Fibroblast of lung (primary cell): ENCODE measurements at regions not wholly inside any gene's neighbourhood (a gene's known extent, or its start where the extent isn't known, plus 50 kb on each side); places are given as distances from the start of the nearest gene placed in this dataset.

Source experiments
- DNase-seq, 2 donors: peaks; one replicate each; pipeline versions ENCODE4 v3.0.0 to v3.0.0-alpha.2; 2010; ENCODE audit warnings: low read depth in 2 of 2
- H2AFZ ChIP-seq: 2 replicates; pipeline ENCODE4 v1.5.1; 2012; ENCODE audit warnings: low read length, control low read depth, inconsistent platforms
- H3K27ac ChIP-seq: 2 replicates; pipeline ENCODE4 v1.5.1; 2011; ENCODE audit warnings: low read length, control low read depth; ENCODE audit not compliant: insufficient read depth
- H3K27me3 ChIP-seq: 2 replicates; pipeline ENCODE4 v1.5.1; 2011; ENCODE audit warnings: mild to moderate bottlenecking, low read length; ENCODE audit not compliant: control insufficient read depth, insufficient read depth
- H3K36me3 ChIP-seq: 2 replicates; pipeline ENCODE4 v1.5.1; 2011; ENCODE audit warnings: low read length; ENCODE audit not compliant: control insufficient read depth, insufficient read depth
- H3K4me1 ChIP-seq: 2 replicates; pipeline ENCODE4 v1.5.1; 2011; ENCODE audit warnings: low read length; ENCODE audit not compliant: control insufficient read depth, insufficient read depth; ENCODE audit errors: extremely low read depth
- H3K4me2 ChIP-seq: 2 replicates; pipeline ENCODE4 v1.5.1; 2011; ENCODE audit warnings: low read length, control low read depth; ENCODE audit not compliant: insufficient read depth; ENCODE audit errors: extremely low read depth
- H3K4me3 ChIP-seq, 4 experiments: fragments of 200-600 bp in 1 of 4; sonication (generic) in 1 of 4; replicated peaks in 1 of 4; 2 replicates each; pipeline ENCODE4 v1.5.1; 2011 to 2016; ENCODE audit warnings: low read length in 4 of 4, low read depth in 3 of 4, mild to moderate bottlenecking in 3 of 4, control low read depth in 2 of 4, inconsistent platforms in 1 of 4, mixed read lengths in 1 of 4; ENCODE audit not compliant: insufficient read depth in 1 of 4; ENCODE audit errors: control extremely low read depth in 1 of 4
- H3K79me2 ChIP-seq: 2 replicates; pipeline ENCODE4 v1.5.1; 2012; ENCODE audit warnings: mild to moderate bottlenecking, low read length, inconsistent platforms; ENCODE audit not compliant: control insufficient read depth, insufficient read depth
- H3K9ac ChIP-seq: 2 replicates; pipeline ENCODE4 v1.5.1; 2011; ENCODE audit warnings: mild to moderate bottlenecking, low read length, control low read depth; ENCODE audit not compliant: insufficient read depth
- H3K9me3 ChIP-seq: 2 replicates; pipeline ENCODE4 v1.5.1; 2012; ENCODE audit warnings: low read depth, low read length; ENCODE audit not compliant: control insufficient read depth, insufficient read depth
- H4K20me1 ChIP-seq: 2 replicates; pipeline ENCODE4 v1.5.1; 2011; ENCODE audit warnings: low read length; ENCODE audit not compliant: control insufficient read depth, insufficient read depth; ENCODE audit errors: extremely low read depth
- EZH2 ChIP-seq: IDR thresholded peaks from 2 replicates; pipeline ENCODE4 v1.5.1; 2012; ENCODE audit warnings: low read length, control low read depth, mild to moderate bottlenecking; ENCODE audit errors: missing control alignments
- TF ChIP-seq, protein P1 (sequence below), 2 donors: IDR thresholded peaks in 1 of 2; conservative IDR thresholded peaks in 1 of 2; 1 replicate in 1 of 2; 2 replicates in 1 of 2; pipeline ENCODE4 v1.5.1; 2011 to 2012; ENCODE audit warnings: low read length in 2 of 2, control low read depth in 1 of 2, inconsistent platforms in 1 of 2, low read depth in 1 of 2, mild to moderate bottlenecking in 1 of 2

DNA sequence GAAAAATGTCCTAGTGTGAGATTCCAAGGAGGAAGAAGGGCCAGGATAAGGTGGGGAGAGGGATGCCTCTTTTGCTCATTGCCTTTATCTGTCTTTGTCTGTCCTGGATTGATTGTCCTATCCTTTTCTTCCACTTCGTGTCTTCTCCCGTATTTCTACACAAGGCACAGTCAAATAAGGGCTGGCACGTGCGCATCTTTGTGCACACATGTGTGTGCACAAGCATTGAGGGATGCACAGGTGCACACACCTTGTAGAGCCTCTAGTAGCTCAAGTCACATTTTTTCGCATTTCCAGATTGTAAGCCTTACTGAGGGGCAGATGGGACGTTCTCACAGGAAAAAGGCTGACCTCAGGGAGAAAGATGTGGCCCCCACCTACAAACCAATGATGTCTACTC, 170.2 kb upstream of the TNP1 start:
- H3K27ac ChIP-seq: no peak overlapping the region
- DNase-seq: no peak
- no peaks in the 10 kb centered on the region for H3K79me2 ChIP-seq
- peaks cover 7% of the 10 kb centered on the region for H3K27me3 ChIP-seq
- no peaks in the 10 kb centered on the region for H3K36me3 ChIP-seq
- TF ChIP-seq EZH2: no peak
- no peak overlapping the region for H2AFZ ChIP-seq
- H3K9me3 ChIP-seq: no peaks in the 10 kb centered on the region
- H3K9ac ChIP-seq: no peak overlapping the region
- no peak overlapping the region for H3K4me3 ChIP-seq
- no peaks in the 10 kb centered on the region for H4K20me1 ChIP-seq
- no peaks in the 10 kb centered on the region for H3K4me1 ChIP-seq
- H3K4me2 ChIP-seq: no peak overlapping the region

DNA sequence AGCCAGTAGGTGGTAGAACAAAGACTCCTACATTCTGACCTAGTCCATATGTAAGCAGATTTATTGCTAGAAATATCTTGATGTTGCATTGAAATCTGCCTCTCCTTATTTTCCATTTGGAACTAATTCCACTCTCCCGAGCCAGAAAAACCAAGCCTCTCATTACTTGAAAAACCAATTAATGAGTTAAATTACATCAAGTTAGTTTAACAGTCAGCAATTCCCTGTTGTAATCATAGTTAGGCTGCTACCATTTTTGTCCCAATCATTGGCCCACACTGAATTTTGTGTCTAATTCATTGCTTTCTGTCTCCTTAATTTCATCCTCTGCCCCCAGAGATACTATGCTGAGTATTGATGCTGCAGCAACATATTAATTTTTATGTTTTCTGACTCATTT, 168.3 kb upstream of the TNP1 start:
- no peaks in the 10 kb centered on the region for H3K4me1 ChIP-seq
- H3K9ac ChIP-seq: no peak overlapping the region
- H3K27me3 ChIP-seq: peaks cover 4% of the 10 kb centered on the region
- H3K9me3 ChIP-seq: no peaks in the 10 kb centered on the region
- no peaks in the 10 kb centered on the region for H3K36me3 ChIP-seq
- no peaks in the 10 kb centered on the region for H3K79me2 ChIP-seq
- H3K4me2 ChIP-seq: no peak overlapping the region
- H2AFZ ChIP-seq: no peak overlapping the region
- TF ChIP-seq, protein P1, sequence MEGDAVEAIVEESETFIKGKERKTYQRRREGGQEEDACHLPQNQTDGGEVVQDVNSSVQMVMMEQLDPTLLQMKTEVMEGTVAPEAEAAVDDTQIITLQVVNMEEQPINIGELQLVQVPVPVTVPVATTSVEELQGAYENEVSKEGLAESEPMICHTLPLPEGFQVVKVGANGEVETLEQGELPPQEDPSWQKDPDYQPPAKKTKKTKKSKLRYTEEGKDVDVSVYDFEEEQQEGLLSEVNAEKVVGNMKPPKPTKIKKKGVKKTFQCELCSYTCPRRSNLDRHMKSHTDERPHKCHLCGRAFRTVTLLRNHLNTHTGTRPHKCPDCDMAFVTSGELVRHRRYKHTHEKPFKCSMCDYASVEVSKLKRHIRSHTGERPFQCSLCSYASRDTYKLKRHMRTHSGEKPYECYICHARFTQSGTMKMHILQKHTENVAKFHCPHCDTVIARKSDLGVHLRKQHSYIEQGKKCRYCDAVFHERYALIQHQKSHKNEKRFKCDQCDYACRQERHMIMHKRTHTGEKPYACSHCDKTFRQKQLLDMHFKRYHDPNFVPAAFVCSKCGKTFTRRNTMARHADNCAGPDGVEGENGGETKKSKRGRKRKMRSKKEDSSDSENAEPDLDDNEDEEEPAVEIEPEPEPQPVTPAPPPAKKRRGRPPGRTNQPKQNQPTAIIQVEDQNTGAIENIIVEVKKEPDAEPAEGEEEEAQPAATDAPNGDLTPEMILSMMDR (conservative IDR thresholded peaks at IDR 0.05 in 1 of 2, IDR thresholded peaks at IDR 0.05 in 1 of 2; ENCODE audit: low read depth in 1 of 2, low read length in 2 of 2): no peak
- no peak for TF ChIP-seq EZH2
- no peak overlapping the region for H3K27ac ChIP-seq
- DNase-seq: no peak
- H4K20me1 ChIP-seq: no peaks in the 10 kb centered on the region
- H3K4me3 ChIP-seq: no peak overlapping the region

DNA sequence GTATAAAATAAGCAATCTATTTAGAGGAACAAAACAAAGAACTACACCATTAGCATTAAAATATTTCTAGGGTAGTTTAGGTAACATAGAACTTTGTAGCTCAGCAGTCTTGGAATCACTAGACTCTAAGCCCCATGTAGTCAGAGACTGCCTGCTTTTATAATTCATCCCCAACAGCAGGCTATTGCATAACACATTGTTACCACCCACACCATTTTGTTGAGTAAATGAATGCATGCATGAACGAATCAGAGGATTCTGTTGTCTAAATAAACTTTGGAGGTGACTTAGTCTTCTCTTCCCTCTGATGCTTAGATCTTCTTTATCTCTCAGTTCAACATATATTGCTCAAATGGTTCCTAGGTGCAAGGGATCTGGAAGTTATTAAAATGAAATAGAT, 167.6 kb upstream of the TNP1 start:
- Histone ChIP-seq H4K20me1 (no peaks in the 10 kb centered on the region), H3K36me3 (no peaks in the 10 kb centered on the region), H3K9ac (no peak overlapping the region), H3K27me3 (peaks cover 4% of the 10 kb centered on the region), H3K4me3 (no peak overlapping the region), H3K4me1 (no peaks in the 10 kb centered on the region), H3K9me3 (no peaks in the 10 kb centered on the region), H3K27ac (no peak overlapping the region), H3K79me2 (no peaks in the 10 kb centered on the region), H3K4me2 (no peak overlapping the region), H2AFZ (no peak overlapping the region)
- TF ChIP-seq, protein P1 (conservative IDR thresholded peaks at IDR 0.05 in 1 of 2, IDR thresholded peaks at IDR 0.05 in 1 of 2; ENCODE audit: low read depth in 1 of 2, low read length in 2 of 2): no peak
- TF ChIP-seq EZH2: no peak
- DNase-seq: peak in 1 of 2 donors; percentile 28

DNA sequence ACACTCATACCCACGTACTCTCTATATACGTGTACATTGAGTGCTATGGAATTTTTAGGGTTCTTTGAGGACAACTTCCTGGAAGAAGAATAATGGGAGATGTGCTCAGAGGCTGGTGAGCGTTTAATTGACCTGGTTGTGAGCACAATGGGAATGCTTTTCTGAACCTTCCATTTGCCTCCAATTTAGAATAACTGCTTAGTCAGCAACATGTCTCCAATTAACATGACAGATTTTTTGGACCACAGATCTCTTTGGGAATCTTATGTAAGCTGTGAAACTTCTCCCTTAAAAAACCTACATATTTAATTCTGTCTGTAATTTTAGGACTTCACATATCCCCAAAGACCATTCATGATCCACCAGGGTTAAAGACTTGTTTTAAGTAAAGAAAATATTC, 166.7 kb upstream of the TNP1 start:
- H3K27ac ChIP-seq: no peak overlapping the region
- no peak overlapping the region for H2AFZ ChIP-seq
- no peaks in the 10 kb centered on the region for H4K20me1 ChIP-seq
- no peak for TF ChIP-seq EZH2
- TF ChIP-seq, protein P1 (conservative IDR thresholded peaks at IDR 0.05 in 1 of 2, IDR thresholded peaks at IDR 0.05 in 1 of 2; ENCODE audit: low read depth in 1 of 2, low read length in 2 of 2): no peak
- H3K36me3 ChIP-seq: no peaks in the 10 kb centered on the region
- H3K9me3 ChIP-seq: no peaks in the 10 kb centered on the region
- no peak for DNase-seq
- no peaks in the 10 kb centered on the region for H3K79me2 ChIP-seq
- H3K9ac ChIP-seq: no peak overlapping the region
- no peak overlapping the region for H3K4me3 ChIP-seq
- H3K4me2 ChIP-seq: no peak overlapping the region
- no peaks in the 10 kb centered on the region for H3K27me3 ChIP-seq
- no peaks in the 10 kb centered on the region for H3K4me1 ChIP-seq
